BLaER1 treated with 17β-estradiol and CSF1 and Interleukin-3, amounts not matched to agents 10 nM and 100 nM (cell line): ENCODE measurements at regions not wholly inside any gene's neighbourhood (a gene's known extent, or its start where the extent isn't known, plus 50 kb on each side); places are given as distances from the start of the nearest gene placed in this dataset.
A peak's percentile ranks its signal among the peaks of the same experiment; 100 is the strongest.

ENCODE experiments used
- H3K27ac ChIP-seq, 11 experiments: shearing (Covaris generic); formaldehyde crosslinking; 2 replicates each; pipeline ENCODE4 v1.8.1; 2022
- H3K27me3 ChIP-seq, 11 experiments: shearing (Covaris generic); formaldehyde crosslinking; 2 replicates each; pipeline ENCODE4 v1.8.1; 2022
- H3K36me3 ChIP-seq, 11 experiments: shearing (Covaris generic); formaldehyde crosslinking; 2 replicates each; pipeline ENCODE4 v1.8.1; 2022
- H3K4me1 ChIP-seq, 10 experiments: shearing (Covaris generic); formaldehyde crosslinking; 2 replicates each; pipeline ENCODE4 v1.8.1; 2022
- H3K4me2 ChIP-seq, 11 experiments: shearing (Covaris generic); formaldehyde crosslinking; 2 replicates each; pipeline ENCODE4 v1.8.1; 2022
- H3K4me3 ChIP-seq, 10 experiments: shearing (Covaris generic); formaldehyde crosslinking; 2 replicates each; pipeline ENCODE4 v1.8.1; 2022
- H3K9ac ChIP-seq, 11 experiments: shearing (Covaris generic); formaldehyde crosslinking; 2 replicates each; pipeline ENCODE4 v1.8.1; 2022
- H3K9me3 ChIP-seq, 11 experiments: shearing (Covaris generic); formaldehyde crosslinking; replicated peaks in 1 of 11; 2 replicates each; pipeline ENCODE4 v1.8.1; 2022
- H4K20me1 ChIP-seq, 11 experiments: shearing (Covaris generic); formaldehyde crosslinking; 2 replicates each; pipeline ENCODE4 v1.8.1; 2022
- Cebpa-rat ChIP-seq, 11 experiments: shearing (Covaris generic); IDR thresholded peaks; 2 replicates each; pipeline ENCODE4 v1.8.1; 2022

DNA sequence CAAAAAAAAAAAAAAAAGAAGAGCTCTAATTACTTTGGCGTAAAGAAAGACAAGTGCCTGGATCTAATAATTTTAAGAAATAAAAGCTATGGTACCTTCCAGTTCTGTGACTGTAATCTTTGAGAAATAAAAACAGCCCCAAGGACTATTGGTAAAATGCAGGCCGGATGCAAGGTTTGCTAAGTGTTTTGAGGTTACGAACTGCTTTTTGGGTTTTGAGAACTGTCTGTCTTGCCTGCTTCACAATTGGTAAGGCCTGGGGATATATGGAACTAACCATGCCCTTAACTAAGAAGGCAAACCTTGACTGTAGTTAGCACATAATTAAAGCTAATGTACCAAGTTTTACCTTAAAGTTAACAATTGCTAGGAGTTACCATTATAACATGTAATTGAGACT, 388.4 kb upstream of the CBLB start:
- Histone ChIP-seq H3K4me2 (no peak overlapping the region), H3K9me3 (peaks cover 0 to 4% (median 0%) of the 10 kb centered on the region in 11 experiments; a peak in 4 of 22 replicates), H3K27me3 (no peaks in the 10 kb centered on the region), H4K20me1 (no peaks in the 10 kb centered on the region), H3K4me3 (no peak overlapping the region), H3K4me1 (no peaks in the 10 kb centered on the region), H3K27ac (no peak overlapping the region), H3K36me3 (no peaks in the 10 kb centered on the region), H3K9ac (no peak overlapping the region)
- no peak for TF ChIP-seq Cebpa-rat (IDR thresholded peaks at IDR 0.05)

DNA sequence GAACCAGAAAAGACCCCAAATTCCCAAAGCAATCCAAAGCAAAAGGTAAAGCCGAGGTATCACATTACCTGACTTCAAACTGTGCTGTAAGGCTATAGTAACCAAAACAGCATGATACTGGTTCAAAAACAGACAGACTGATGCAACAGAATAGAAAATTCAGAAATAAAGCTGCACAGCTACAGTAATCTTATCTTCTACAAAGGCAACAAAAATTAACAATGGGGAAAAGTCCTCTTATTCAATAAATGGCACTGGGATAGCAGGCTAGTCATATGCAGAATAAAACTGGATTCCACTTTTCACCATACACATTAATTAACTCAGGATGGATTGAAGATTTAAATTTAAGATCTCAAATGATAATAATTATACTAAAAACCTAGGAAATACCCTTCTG, 392.6 kb upstream of the CBLB start:
- Histone ChIP-seq H3K4me3 (no peak overlapping the region), H4K20me1 (no peaks in the 10 kb centered on the region), H3K9ac (no peak overlapping the region), H3K4me1 (no peaks in the 10 kb centered on the region), H3K9me3 (no peaks in the 10 kb centered on the region), H3K27ac (no peak overlapping the region; a peak in 1 of 22 replicates), H3K27me3 (no peaks in the 10 kb centered on the region), H3K36me3 (no peaks in the 10 kb centered on the region), H3K4me2 (no peak overlapping the region)
- no peak for TF ChIP-seq Cebpa-rat (IDR thresholded peaks at IDR 0.05)

DNA sequence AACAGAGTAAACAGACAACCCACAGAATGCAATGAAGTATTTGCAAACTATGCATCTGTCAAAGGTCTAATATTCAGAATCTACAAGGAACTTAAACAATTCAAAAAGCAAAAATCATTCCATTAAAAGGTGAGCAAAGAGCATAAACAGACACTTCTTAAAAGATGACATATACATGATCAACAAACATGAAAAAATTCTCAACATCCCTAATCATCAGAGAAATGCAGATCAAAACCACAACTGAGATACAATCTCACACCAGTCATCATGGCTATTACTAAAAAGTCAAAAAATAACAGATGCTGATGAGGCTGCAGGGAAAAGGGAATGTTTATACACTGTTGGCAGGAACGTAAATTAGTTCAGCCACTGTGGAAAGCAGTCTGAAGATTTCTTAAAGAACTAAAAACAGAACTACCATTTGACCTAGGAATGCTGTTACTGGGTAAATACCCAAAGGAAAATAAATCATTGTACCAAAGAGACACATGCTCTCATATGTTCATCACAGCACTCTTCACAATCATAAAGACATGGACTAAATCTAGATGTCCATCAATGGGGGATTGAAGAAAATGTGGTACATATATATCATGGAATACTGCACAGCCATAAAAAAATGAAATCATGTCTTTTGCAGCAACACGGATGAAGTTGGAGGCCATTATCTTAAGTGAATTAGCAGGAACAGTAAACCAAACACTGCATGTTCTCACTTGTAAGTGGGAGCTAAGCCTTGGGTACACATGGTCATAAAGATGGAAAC, 393.3 kb upstream of the CBLB start:
- H3K9ac ChIP-seq = no peak overlapping the region
- H3K27ac ChIP-seq = no peak overlapping the region; a peak in 1 of 22 replicates
- no peaks in the 10 kb centered on the region for H3K4me1 ChIP-seq
- no peaks in the 10 kb centered on the region for H3K36me3 ChIP-seq
- TF ChIP-seq Cebpa-rat (IDR thresholded peaks at IDR 0.05) = no peak
- no peaks in the 10 kb centered on the region for H3K9me3 ChIP-seq
- H4K20me1 ChIP-seq = no peaks in the 10 kb centered on the region
- no peak overlapping the region for H3K4me2 ChIP-seq
- H3K4me3 ChIP-seq = no peak overlapping the region
- H3K27me3 ChIP-seq = no peaks in the 10 kb centered on the region

DNA sequence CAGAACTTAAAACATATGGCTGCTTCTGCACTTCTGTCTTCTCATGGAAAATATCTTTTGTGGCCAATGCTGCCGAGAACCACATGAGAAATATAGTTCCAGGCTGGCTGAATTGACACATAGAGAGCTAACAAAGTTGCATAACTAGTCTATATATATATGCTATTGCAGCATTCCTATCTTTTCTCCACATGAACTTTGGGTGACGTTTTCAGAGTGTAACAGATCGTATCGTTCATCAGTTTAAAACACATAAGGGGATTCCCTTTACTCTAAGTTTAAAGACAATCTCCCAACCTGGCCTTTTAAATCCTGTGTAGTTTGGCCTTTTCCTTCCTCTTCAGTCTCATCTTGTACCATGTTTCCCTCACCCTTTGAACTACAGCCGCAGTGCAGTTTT, 394.2 kb upstream of the CBLB start:
- H4K20me1 ChIP-seq = no peaks in the 10 kb centered on the region

DNA sequence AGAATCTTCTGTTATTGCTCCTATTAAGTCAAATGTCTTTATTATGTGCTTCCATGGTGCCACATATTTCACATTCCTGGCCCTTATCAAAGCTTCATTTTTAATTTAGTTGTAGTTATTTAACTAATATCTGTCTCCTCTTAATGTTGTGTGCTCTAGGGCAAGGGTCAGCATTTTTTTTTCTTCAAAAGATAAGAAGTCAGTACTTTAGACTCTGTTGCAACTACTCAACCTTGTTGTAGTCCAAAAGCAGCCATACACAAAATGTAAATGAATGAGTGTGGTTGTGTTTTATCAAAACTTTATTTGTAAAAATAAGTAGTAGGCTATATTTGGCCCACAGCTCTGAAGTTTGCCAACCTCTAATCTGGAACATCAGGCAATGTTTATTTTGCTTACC, 394.7 kb upstream of the CBLB start:
- H3K27ac ChIP-seq = no peak overlapping the region
- H3K4me3 ChIP-seq = no peak overlapping the region
- no peaks in the 10 kb centered on the region for H3K27me3 ChIP-seq
- no peaks in the 10 kb centered on the region for H4K20me1 ChIP-seq
- H3K4me1 ChIP-seq = no peaks in the 10 kb centered on the region
- TF ChIP-seq Cebpa-rat (IDR thresholded peaks at IDR 0.05) = no peak
- no peak overlapping the region for H3K4me2 ChIP-seq
- no peaks in the 10 kb centered on the region for H3K9me3 ChIP-seq
- H3K9ac ChIP-seq = no peak overlapping the region
- H3K36me3 ChIP-seq = no peaks in the 10 kb centered on the region

More for the DNA sequence above, 394.2 kb upstream of the CBLB start:
- no peak for TF ChIP-seq Cebpa-rat (IDR thresholded peaks at IDR 0.05)
- Histone ChIP-seq H3K9me3 (no peaks in the 10 kb centered on the region), H3K27me3 (no peaks in the 10 kb centered on the region), H3K4me1 (no peaks in the 10 kb centered on the region), H3K36me3 (no peaks in the 10 kb centered on the region), H3K27ac (no peak overlapping the region), H3K4me3 (no peak overlapping the region), H3K9ac (no peak overlapping the region), H3K4me2 (no peak overlapping the region)

DNA sequence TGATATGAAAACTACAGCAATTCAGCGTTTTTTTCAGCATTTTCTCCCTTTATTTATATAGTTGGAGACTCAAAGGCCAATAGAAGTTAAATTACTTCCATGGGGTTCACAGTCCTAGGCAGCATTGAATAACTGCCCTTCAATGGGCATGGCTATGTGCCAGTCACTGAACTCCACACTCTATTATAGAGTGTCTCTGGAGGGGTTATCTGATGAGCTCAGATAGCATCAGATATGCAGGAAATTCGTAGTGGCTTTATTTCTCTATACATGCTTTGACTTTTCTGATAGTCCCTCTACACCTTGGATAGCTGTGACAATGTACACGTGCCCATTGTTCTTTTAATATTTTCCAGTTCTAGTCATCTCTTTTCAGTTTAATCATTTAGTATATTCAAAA, 396.9 kb upstream of the CBLB start:
- TF ChIP-seq Cebpa-rat (IDR thresholded peaks at IDR 0.05) = no peak
- no peaks in the 10 kb centered on the region for H3K27me3 ChIP-seq
- no peak overlapping the region for H3K27ac ChIP-seq
- H3K4me3 ChIP-seq = no peak overlapping the region
- H3K4me1 ChIP-seq = no peaks in the 10 kb centered on the region
- no peak overlapping the region for H3K9ac ChIP-seq
- no peaks in the 10 kb centered on the region for H3K36me3 ChIP-seq
- no peak overlapping the region for H3K4me2 ChIP-seq
- H4K20me1 ChIP-seq = no peaks in the 10 kb centered on the region
- H3K9me3 ChIP-seq = no peaks in the 10 kb centered on the region

DNA sequence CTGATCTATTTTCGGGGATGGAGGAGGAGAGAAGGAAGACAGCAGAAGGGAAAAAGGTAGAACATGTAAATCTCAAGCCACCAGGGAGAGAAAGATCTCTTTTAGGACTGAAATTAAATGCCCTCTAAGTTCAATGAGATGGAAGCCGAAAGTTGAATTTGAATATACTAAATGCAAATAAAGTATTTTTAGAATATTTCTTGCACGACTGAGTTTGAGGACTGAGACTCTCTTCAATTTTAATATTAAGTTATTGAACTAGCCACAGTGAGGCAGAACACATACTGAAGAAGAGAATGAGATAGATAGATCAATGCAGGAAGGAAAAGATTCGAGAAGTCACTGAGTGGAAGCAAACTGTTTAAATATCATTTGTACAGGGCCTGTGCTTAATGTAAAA, 399.9 kb upstream of the CBLB start:
- H3K4me3 ChIP-seq = no peak overlapping the region
- no peak overlapping the region for H3K27ac ChIP-seq
- no peak overlapping the region for H3K4me2 ChIP-seq

DNA sequence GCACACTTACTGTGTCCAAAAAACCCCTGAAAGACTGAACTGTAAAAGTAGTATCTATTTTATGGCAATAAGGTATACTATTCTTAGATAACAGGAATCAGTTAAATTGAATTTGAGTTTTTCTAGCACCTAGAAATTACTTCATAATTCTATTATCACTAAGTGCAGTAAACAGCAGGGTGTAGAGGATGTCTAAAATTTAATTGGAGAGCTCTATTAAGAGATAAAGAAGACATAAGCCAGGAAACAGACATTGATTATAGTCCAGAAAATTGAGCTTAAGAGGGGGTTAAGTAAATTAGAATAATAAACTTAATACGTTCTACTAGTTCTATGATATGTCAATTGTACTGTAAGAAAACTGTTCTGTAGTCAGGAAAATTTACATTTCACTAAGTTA, 403.5 kb upstream of the CBLB start:
- H4K20me1 ChIP-seq = no peaks in the 10 kb centered on the region
- 0 out of 22 replicates have a peak, but pooled peaks cover 0 to 7% (median 0%) of the 10 kb centered on the region in 11 experiments for H3K9me3 ChIP-seq

More for the DNA sequence above, 399.9 kb upstream of the CBLB start:
- H3K9ac ChIP-seq = no peak overlapping the region
- H3K36me3 ChIP-seq = no peaks in the 10 kb centered on the region
- H4K20me1 ChIP-seq = no peaks in the 10 kb centered on the region
- TF ChIP-seq Cebpa-rat (IDR thresholded peaks at IDR 0.05) = no peak
- H3K4me1 ChIP-seq = peaks cover 0 to 13% (median 0%) of the 10 kb centered on the region in 10 experiments; a peak in 5 of 20 replicates
- H3K9me3 ChIP-seq = no peaks in the 10 kb centered on the region
- no peaks in the 10 kb centered on the region for H3K27me3 ChIP-seq

DNA sequence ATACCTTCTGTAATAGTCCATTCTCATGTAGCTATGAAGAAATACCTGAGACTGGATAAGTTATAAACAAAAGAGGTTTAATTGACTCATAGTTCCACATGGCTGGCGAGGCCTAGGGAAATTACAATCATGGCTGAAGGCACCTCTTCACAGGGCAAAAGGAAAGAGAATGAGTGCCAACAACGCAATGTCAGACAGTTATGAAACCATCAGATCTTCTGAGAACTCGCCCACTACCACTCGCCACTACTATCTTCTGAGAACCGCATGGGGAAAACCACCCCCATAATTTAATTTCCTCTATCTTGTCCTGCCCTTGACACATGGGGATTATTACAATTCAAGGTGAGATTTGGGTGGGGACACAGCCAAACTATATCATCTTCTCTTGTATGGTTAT, 406.8 kb upstream of the CBLB start:
- Histone ChIP-seq H4K20me1 (no peaks in the 10 kb centered on the region), H3K4me3 (no peak overlapping the region), H3K27ac (no peak overlapping the region), H3K36me3 (no peaks in the 10 kb centered on the region), H3K9me3 (0 out of 22 replicates have a peak, but pooled peaks cover 0 to 7% (median 0%) of the 10 kb centered on the region in 11 experiments), H3K4me1 (peaks cover 0 to 13% (median 0%) of the 10 kb centered on the region in 10 experiments; a peak in 5 of 20 replicates), H3K9ac (no peak overlapping the region), H3K4me2 (no peak overlapping the region), H3K27me3 (no peaks in the 10 kb centered on the region)
- no peak for TF ChIP-seq Cebpa-rat (IDR thresholded peaks at IDR 0.05)

More for the DNA sequence above, 403.5 kb upstream of the CBLB start:
- Histone ChIP-seq H3K4me1 (peaks cover 0 to 13% (median 0%) of the 10 kb centered on the region in 10 experiments; a peak in 5 of 20 replicates), H3K4me3 (no peak overlapping the region), H3K27me3 (no peaks in the 10 kb centered on the region), H3K27ac (no peak overlapping the region), H3K4me2 (peak overlapping the region in 1 of 11 experiments; percentile 61; a peak in 1 of 22 replicates), H3K9ac (no peak overlapping the region), H3K36me3 (no peaks in the 10 kb centered on the region)
- TF ChIP-seq Cebpa-rat (IDR thresholded peaks at IDR 0.05) = no peak

DNA sequence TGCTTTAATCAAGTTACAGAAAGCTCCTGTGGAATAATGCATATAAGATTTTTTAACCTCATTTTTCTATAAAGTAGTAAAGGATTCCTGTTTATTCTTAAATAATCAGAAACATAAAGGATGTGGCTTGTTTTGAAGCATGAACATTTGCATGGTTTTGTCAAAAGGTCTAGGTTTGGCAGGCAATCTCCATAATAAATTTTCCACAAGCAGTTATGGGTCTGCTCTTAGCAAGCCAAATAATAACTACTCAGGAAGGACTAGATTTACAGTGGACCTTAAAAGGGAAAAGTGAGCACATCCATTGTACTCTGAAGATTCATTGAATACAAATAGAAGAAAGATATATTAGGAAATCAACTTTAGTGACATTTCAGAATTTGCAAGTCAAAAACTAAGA, 407.3 kb upstream of the CBLB start:
- Histone ChIP-seq H3K4me1 (peaks cover 0 to 10% (median 0%) of the 10 kb centered on the region in 10 experiments; a peak in 5 of 20 replicates), H3K4me2 (no peak overlapping the region), H3K9ac (no peak overlapping the region)

More for the DNA sequence above, 407.3 kb upstream of the CBLB start:
- Histone ChIP-seq H4K20me1 (no peaks in the 10 kb centered on the region), H3K27me3 (no peaks in the 10 kb centered on the region), H3K27ac (no peak overlapping the region), H3K9me3 (0 out of 22 replicates have a peak, but pooled peaks cover 0 to 7% (median 0%) of the 10 kb centered on the region in 11 experiments), H3K4me3 (no peak overlapping the region), H3K36me3 (no peaks in the 10 kb centered on the region)
- TF ChIP-seq Cebpa-rat (IDR thresholded peaks at IDR 0.05) = no peak
